Ovary (tissue), 7 donors: ENCODE measurements at regions not wholly inside any gene's neighbourhood (a gene's known extent, or its start where the extent isn't known, plus 50 kb on each side); places are given as distances from the start of the nearest gene placed in this dataset.
"Not testable (repeated sequence)": the region's sequence is repeated elsewhere in the genome, so short reads cannot be mapped to it uniquely, and the experiment has no call there.

Source experiments
- DNase-seq, 5 donors: peaks; one replicate each; pipeline ENCODE4 v3.0.0-alpha.2; 2019 to 2020
- H3K27ac ChIP-seq, 2 donors: fragments of 200-600 bp; one replicate each; pipeline versions ENCODE4 v1.5.1 to v1.8.0; 2019 to 2022
- H3K27me3 ChIP-seq: fragments of 200-600 bp; one replicate; pipeline ENCODE4 v1.8.0; 2022
- H3K36me3 ChIP-seq: fragments of 200-600 bp; sonication (generic); one replicate; pipeline ENCODE4 v1.5.1; 2019
- H3K4me1 ChIP-seq: one replicate; pipeline ENCODE4 v1.8.1; 2013; ENCODE audit warnings: mild to moderate bottlenecking, moderate library complexity; ENCODE audit not compliant: insufficient read depth
- H3K4me3 ChIP-seq: fragments of 200-600 bp; sonication (generic); one replicate; pipeline ENCODE4 v1.5.1; 2017
- H3K9me3 ChIP-seq, 2 donors: fragments of 200-600 bp in 1 of 2; sonication (generic) in 1 of 2; one replicate each; pipeline versions ENCODE4 v1.5.1 to v1.8.1; 2013 to 2019; ENCODE audit warnings: mild to moderate bottlenecking in 1 of 2, moderate library complexity in 1 of 2
- CTCF ChIP-seq, 3 donors: fragments of 450-650 bp in 2 of 3; fragments of 200-600 bp in 1 of 3; IDR thresholded peaks; one replicate each; pipeline versions ENCODE4 v1.5.1 to v1.8.0; 2016 to 2022; ENCODE audit warnings: antibody characterized with exemption in 3 of 3, mild to moderate bottlenecking in 1 of 3
- EP300 ChIP-seq: sonication (generic); formaldehyde crosslinking; IDR thresholded peaks from one replicate; pipeline ENCODE4 v1.6.1; 2017; ENCODE audit warnings: antibody characterized with exemption
- POLR2A ChIP-seq: fragments of 450-650 bp; IDR thresholded peaks from one replicate; pipeline ENCODE4 v1.6.1; 2017; ENCODE audit warnings: antibody characterized with exemption, mild to moderate bottlenecking, moderate library complexity
- WGBS, 3 donors: extraction: QIAGEN DNeasy Blood & Tissue Kit in 1 of 3; methylation state at CpG; one replicate each; pipeline versions ENCODE4 v1.1.5 to v1.1.7; 2013 to 2017; 5-methylcytosine and 5-hydroxymethylcytosine counted together
- intact Hi-C, 4 donors: fragments of 100-400 bp; cut with DNase I; formaldehyde crosslinking; loops; one replicate each; pipeline versions ENCODE4 v1.11.0 to v1.15.1; 2022 to 2023
- donor health status: DM: no; HTN: no; CAD: no; lungs with moderate emphysema.
- donor health status: DM: no; HTN: no; CAD: no.
- donor health status: Bipolar disorder and iron deficiency.
- donor health status: DM: no; HTN: no; CAD: no.
- donor health status: DM: yes; HTN: yes; CAD: no.

DNA sequence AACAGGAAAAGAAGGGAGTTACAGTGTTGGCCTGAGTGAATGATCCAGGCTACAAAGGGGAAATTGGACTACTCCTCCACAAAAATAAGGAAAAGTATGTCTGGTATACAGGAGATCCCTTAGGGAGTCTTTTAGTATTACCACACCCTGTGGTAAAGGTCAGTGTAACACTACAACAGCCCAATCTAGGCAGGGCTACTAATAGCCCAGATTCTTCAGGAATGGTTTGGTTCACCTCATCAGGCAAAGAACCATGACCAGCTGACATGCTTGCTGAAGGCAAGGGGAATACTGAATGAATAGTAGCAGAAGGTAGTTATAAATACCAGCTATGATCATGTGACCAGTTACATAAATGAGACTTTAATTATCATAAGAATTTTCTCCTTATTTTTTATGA, 372.6 kb upstream of the ATP11B start:
- intact Hi-C loops: no loop called here
- no peaks in the 10 kb centered on the region for H3K4me1 ChIP-seq
- TF ChIP-seq CTCF (IDR thresholded peaks at IDR 0.05) (no peak), POLR2A (no peak), EP300 (no peak)
- no peak overlapping the region for H3K27ac ChIP-seq
- H3K4me3 ChIP-seq: no peak overlapping the region
- no peaks in the 10 kb centered on the region for H3K36me3 ChIP-seq
- H3K27me3 ChIP-seq: no peaks in the 10 kb centered on the region
- H3K9me3 ChIP-seq: no peaks in the 10 kb centered on the region
- no peak for DNase-seq

DNA sequence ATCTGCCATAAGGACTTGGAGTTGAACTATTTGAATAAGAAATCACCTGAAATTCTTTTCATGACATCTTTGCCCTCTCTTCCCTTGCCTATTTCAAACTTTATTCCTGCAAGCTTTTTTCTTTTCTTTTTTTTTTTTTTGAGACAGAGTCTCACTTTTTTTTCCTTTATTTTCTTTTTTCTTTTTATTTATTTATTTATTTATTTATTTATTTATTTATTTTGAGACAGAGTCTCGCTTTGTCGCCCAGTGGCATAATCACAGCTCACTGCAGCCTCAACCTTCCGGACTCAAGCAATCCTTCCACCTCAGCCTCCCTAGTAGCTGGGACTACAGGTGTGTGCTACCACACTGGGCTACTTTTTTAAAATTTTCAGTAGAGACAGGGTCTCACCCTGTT, 369.3 kb upstream of the ATP11B start:
- WGBS, 3 donors: 92 to 98% (median 98%) methylated on average over 3 of the region's 3 CpGs

GRCh38 chr3:182425926-182426718, 367.2 kb upstream of the ATP11B start:
- intact Hi-C loops, H3K4me1 ChIP-seq, DNase-seq, H3K27me3 ChIP-seq, H3K4me3 ChIP-seq, H3K36me3 ChIP-seq, H3K27ac ChIP-seq, H3K9me3 ChIP-seq: not testable (repeated sequence)
- WGBS, 3 donors: 74 to 81% (median 78%) methylated on average over 28 to 32 of the region's 32 CpGs

More for the DNA sequence above, 369.3 kb upstream of the ATP11B start:
- intact Hi-C loops: no loop called here
- H3K9me3 ChIP-seq: no peaks in the 10 kb centered on the region
- no peak for DNase-seq
- H3K27me3 ChIP-seq: no peaks in the 10 kb centered on the region
- H3K4me3 ChIP-seq: no peak overlapping the region
- no peak for TF ChIP-seq CTCF (IDR thresholded peaks at IDR 0.05)
- H3K36me3 ChIP-seq: no peaks in the 10 kb centered on the region
- H3K27ac ChIP-seq: no peak overlapping the region
- no peaks in the 10 kb centered on the region for H3K4me1 ChIP-seq

- DNase-seq, H3K36me3 ChIP-seq, H3K9me3 ChIP-seq, H3K4me3 ChIP-seq, H3K27ac ChIP-seq, intact Hi-C loops, H3K27me3 ChIP-seq, H3K4me1 ChIP-seq: not testable (repeated sequence)
- 88 to 95% (median 93%) methylated on average over 6 of the region's 6 CpGs for WGBS, 3 donors
Observed at GRCh38 chr3:182431972-182432371, 361.3 kb upstream of the ATP11B start.

- 48 to 55% (median 53%) methylated on average over 1 of the region's 1 CpG for WGBS, 3 donors
Observed at GRCh38 chr3:182435860-182436259, 357.4 kb upstream of the ATP11B start.

More at GRCh38 chr3:182435860-182436259, 357.4 kb upstream of the ATP11B start:
- no peak for TF ChIP-seq CTCF (IDR thresholded peaks at IDR 0.05)
- no peak for TF ChIP-seq EP300
- no peak for TF ChIP-seq POLR2A
- no peaks in the 10 kb centered on the region for H3K36me3 ChIP-seq
- H3K4me1 ChIP-seq: no peaks in the 10 kb centered on the region
- no peak for DNase-seq
- H3K27me3 ChIP-seq: no peaks in the 10 kb centered on the region
- intact Hi-C loops: no loop called here
- no peak overlapping the region for H3K27ac ChIP-seq
- no peak overlapping the region for H3K4me3 ChIP-seq
- H3K9me3 ChIP-seq: no peaks in the 10 kb centered on the region
